DMS153 treated with DMSO at 0.1 percent for 48 hours (cell line): ENCODE measurements at regions not wholly inside any gene's neighbourhood (a gene's known extent, or its start where the extent isn't known, plus 50 kb on each side); places are given as distances from the start of the nearest gene placed in this dataset.

Experiments used
- DNase-seq: peaks from one replicate; lab custom pipeline; 2025; ENCODE audit not compliant: unreplicated experiment; lab: John Stamatoyannopoulos, UW

DNA sequence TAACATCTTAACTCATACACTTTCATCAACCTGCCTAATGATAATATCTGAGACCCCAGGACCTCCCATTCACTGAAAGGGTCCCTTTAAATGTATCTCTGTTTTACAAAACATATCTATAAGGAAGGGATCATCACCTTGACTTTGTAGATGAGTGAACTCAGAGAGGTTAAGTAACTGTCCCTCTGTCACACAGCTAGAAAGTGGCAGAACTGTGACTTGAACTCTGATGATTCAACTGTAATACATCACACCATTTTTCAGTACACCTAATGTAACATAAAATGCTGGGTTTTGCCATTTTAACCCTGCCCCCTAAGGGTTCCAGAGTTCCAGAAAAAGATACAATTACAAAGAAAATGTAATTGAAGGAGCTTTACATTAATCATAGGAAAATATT is 234.6 kb downstream of the ZEB2 start:
- DNase-seq = no peak

DNA sequence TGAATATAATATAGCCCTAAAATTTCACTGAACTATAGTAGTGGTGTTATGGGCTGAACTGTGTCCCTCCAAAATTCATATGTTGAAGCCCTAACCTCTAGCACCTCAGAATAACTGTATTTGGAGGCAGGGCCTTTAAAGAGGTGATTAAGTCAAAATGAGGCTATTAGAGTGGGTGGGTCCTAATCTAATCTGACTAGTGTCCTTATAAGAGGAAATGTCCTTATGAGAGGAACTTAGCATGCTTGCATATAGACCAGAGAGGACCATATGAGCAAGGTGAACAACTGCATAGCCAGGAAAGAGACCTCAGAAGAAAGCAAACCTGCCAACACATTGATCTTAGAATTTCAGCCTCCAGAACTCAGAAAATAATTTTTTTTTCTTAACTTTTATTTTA is 238.4 kb downstream of the ZEB2 start:
- no peak for DNase-seq

DNA sequence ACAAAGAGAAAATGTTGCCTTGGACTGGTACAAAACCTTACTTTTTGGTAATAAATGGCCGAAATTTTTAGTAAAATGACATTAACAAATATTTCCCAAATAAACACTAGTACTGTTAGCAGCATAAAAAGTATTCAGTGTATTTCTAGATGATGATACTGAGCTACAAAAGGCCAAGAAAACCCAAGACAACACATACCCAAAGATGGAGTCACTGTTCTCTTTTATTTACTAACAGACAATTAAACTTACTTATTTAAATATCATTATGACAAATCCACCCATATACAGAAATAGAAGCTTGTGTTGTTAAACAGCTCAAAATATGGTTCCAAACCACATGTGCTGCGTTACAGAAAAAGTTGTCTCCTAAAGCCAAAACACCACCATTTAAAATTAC is 239.9 kb downstream of the ZEB2 start:
- no peak for DNase-seq

- no peak for DNase-seq
Measured at GRCh38 chr2:144279165-144279564, 240.8 kb downstream of the ZEB2 start.

DNA sequence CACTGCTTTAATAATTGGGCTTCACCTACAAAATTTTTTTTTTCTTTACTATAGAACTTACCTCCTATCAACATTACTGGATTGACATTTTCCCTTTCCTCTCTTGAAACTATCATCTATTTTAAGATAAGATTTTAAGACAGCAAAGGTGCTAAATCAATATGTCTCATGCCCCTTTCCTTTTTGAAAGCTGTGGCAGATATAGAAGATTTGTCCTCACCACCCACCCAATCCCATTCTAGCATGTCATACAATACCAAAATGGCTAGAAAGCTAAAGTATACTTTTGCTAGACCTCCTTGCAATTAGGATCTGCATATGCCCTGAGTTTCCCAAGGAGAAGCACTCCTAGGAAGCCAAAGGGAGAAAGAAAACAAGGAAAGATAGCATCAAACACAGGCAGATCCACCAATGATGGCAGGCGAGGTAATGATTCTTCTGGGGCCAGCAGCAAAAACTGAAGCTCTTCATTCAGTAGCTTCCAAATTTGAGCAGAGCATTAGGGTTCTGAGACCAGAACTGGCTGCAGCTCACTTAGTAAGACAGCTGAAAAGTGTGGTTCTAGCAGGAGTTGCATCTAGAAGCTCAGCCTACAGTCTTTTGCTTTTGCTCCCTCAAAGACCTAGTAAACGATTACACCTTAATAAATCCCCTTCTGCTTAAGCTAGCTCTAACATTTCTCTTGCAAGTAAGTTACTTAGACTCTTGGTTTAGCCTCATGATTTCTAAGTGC is 242.1 kb downstream of the ZEB2 start:
- no peak for DNase-seq

- no peak for DNase-seq
Measured at GRCh38 chr2:144275340-144275739, 244.6 kb downstream of the ZEB2 start.

- DNase-seq = no peak
Measured at GRCh38 chr2:144274131-144274530, 245.8 kb downstream of the ZEB2 start.

GRCh38 chr2:144270951-144271350 is 249.0 kb downstream of the ZEB2 start:
- no peak for DNase-seq

- no peak for DNase-seq
Measured at GRCh38 chr2:144268036-144268678, 251.8 kb downstream of the ZEB2 start.

DNA sequence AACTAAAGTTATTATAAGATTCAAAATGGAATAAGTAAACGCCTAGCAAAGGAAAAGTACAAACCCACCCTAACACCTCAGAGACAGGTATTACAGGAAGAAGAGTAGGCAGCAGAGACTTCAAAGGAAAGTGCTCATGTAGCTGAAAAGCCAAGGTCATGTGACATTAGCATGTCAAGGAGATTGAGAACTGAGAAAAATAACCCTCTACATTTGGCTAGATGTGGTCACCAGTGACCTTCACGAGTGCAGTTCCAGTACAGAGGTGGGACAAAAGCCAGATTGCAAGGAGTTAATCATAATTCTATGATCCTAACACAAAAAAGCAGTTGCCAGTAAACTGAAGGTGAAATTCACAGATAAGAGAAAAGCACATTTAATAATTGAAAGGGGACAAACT is 252.7 kb downstream of the ZEB2 start:
- no peak for DNase-seq

DNA sequence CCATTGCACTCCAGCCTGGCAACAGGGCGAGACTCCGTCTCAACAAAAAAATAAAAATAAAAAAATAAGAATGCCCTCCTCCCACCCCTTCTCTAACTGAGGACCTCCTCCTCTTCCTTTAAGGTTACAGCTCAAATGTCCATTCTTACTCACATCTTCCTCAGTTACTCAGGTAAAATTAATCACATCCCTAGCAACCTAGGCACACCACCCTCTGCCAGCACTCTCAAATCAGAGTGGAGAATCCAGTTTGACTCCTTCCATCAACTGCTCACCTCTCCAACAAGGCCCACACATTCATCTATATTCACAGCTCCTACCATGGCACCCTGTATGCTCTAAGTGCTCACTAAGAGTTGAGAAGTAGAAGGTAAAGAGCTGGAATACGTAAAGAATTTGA is 254.3 kb downstream of the ZEB2 start:
- no peak for DNase-seq

GRCh38 chr2:144261966-144262365 is 258.0 kb downstream of the ZEB2 start:
- no peak for DNase-seq

- DNase-seq = no peak
Measured at GRCh38 chr2:144261336-144261735, 258.6 kb downstream of the ZEB2 start.

DNA sequence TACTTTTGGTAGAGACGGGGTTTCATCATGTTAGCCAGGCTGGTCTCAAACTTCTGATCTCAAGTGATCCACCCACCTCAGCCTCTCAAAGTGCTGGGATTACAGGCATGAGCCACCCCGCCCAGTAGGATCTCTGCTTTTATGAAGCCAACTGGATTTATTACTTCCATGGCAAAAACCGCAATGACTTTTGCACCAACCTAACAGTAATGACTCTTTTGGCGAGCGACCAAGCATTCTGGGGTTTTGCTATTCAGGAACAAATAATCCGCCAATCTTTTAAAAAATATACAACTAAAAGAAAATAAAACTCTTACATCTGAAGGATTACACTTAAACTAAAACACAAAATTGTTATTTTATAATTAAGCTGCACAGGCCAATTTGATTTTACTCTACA is 260.6 kb downstream of the ZEB2 start:
- no peak for DNase-seq

DNA sequence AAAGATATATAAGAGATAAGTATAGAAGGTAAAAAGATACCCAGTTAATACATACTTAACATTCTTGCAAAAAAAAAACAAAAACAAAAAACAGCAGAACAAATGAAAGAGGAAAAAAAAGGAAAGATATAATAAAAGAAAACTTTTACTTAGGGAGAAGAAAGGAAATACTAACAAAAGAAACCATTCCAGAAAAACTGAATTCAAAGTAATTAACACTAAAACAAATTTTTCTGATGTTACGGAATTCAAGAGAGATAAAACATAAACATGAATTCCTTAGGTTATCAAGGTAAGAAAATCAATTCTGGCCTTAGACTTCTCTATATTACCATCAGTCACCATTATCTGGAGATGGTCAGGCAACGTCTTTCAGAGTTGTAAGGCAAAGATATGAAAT is 261.8 kb downstream of the ZEB2 start:
- no peak for DNase-seq

- no peak for DNase-seq
Measured at GRCh38 chr2:144256996-144257707, 262.8 kb downstream of the ZEB2 start.

DNA sequence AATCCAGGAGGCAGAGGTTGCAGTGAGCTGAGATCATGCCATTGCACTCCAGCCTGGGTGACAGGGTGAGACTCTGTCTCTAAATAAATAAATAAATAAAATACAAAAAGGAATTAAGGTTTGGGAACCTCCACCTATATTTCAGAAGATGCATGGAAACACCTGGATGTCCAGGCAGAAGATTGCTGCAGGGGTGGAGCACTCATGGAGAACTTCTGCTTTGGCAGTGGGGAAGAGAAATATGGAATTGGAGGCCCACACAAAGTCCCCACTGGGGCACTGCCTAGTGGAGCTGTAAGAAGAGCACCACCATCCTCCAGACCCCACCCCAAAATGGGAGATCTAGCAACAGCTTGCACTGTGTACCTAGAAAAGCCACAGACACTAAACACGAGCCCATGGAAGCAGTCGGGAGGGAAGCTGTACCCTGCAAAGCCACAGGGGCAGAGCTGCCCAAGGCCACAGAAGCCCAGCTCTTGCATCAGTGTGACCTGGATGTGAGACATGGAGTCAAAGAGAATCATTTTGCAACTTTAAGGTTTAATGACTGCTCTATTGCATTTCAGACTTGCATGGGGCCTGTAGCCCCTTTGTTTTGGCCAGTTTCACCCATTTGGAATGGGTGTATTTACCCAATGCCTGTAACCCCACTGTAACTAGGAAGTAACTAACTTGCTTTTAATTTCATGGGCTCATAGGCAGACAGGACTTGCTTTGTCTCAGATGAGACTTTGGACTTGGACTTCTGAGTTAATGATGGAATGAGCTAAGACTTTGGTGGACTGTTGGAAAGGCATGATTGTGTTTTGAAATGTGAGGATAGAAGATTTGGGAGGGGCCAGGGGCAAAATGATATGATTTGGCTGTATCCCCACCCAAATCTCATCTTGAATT is 265.3 kb downstream of the ZEB2 start:
- no peak for DNase-seq

DNA sequence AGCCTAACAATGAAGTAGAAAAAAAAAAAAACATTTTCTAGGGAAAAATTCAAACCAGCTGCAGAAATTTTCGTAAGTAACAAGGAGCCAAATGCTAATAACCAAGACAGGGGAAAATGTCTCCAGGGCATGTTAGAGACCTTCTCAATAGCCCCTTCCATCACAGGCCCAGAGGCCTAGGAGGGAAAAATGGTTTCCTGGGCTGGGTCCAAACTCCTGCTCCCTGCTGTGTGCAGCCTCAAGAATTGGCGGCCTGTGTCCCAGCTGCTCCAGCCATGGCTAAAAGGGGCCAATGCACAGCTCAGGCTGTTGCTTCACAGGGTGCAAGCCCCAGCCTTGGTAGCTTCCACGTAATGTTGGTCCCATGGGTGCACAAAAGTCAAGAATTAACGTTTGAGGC is 266.2 kb downstream of the ZEB2 start:
- DNase-seq = no peak

DNA sequence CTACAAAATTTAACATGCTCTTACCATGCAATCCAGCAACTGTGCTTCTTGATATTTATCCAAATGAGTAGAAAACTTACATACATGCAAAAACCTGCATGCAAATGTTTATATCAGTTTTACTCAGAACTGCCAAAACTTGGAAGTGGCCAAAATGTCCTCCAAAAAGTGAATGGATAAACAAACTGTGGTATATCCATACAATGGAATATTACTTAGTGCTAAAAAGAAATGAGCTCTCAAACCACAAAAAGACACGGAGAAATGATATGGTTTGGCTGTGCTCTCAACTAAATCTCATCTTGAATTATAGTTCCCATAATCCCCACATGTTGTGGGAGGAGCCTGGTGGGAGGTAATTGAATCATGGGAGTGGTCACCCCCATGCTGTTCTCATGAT is 267.2 kb downstream of the ZEB2 start:
- DNase-seq = no peak

GRCh38 chr2:144249035-144249637 is 270.8 kb downstream of the ZEB2 start:
- no peak for DNase-seq
